HG03108 (cell line): ENCODE measurements at regions not wholly inside any gene's neighbourhood (a gene's known extent, or its start where the extent isn't known, plus 50 kb on each side); places are given as distances from the start of the nearest gene placed in this dataset.
"Not testable (repeated sequence)": the region's sequence is repeated elsewhere in the genome, so short reads cannot be mapped to it uniquely, and the experiment has no call there.

Experiments used
- ATAC-seq: cut with Tn5 transposase; IDR thresholded peaks from one replicate; pipeline ENCODE4 v1.9.1; 2021; ENCODE audit warnings: moderate library complexity; ENCODE audit not compliant: unreplicated experiment

- ATAC-seq = no peak
Measured at GRCh38 chr10:31123946-31124345, 92.3 kb upstream of the ZNF438 start.

DNA sequence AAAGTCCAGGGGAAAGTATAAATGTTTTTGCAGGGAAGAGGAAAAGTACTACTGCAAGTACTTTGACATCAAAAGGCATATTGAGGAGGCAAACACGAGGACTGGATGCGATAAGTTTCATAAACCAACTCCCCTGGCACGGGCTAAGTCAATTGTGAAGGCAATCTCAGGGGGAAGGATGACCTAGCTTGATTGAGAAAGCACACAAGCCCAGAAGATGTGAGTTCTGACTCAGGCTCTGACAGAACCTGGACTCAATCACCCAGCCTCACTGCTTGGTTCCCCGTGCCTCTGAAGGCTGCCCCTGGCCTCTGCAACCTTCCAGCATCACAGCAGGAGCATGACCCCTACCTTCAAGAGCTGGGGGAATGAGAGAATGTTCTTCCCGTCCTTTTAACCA, 93.2 kb upstream of the ZNF438 start:
- no peak for ATAC-seq

GRCh38 chr10:31125789-31126188, 94.1 kb upstream of the ZNF438 start:
- no peak for ATAC-seq

GRCh38 chr10:31126593-31126992, 94.9 kb upstream of the ZNF438 start:
- ATAC-seq = no peak

DNA sequence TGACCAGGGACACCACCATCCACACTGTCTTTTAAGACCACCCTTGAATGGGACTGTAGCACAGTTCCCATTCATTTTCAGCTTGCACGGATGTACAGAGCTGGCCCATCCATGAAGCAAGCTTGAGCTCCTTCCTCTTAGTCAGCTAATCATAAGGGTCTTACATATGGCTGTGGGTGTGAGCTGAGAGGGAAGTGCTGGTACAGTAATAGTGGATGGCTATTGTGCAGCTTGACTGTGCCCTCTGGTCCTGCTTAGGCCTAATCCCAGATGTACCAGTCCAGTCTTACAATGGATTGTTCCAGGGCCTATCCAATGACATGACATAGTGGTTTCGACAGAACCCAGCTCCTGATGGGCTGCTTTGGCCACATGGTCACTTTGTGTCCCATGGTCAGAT, 96.9 kb upstream of the ZNF438 start:
- ATAC-seq = no peak

- ATAC-seq = no peak
Measured at GRCh38 chr10:31129271-31129670, 97.6 kb upstream of the ZNF438 start.

GRCh38 chr10:31129880-31130405, 98.3 kb upstream of the ZNF438 start:
- no peak for ATAC-seq

DNA sequence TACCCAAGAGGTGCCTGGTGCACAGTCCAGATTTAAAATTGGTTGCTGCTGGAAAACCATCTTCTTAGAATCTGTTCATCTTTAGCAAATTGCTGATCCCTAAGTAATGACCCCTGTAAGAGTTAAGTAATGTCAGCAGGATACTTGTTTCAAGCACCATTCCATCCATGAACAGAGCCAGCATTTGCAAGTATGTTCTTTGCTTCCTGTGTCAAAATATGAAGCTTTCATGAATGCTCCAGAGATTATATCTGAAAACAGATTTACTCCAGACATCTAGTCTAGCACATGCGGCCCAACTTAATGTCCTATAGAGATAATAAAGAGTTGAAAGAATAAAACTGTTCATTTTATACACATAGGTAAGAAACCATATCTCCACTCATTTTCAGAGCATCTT, 98.7 kb upstream of the ZNF438 start:
- ATAC-seq = no peak

- ATAC-seq = no peak
Measured at GRCh38 chr10:31131251-31131650, 99.6 kb upstream of the ZNF438 start.

DNA sequence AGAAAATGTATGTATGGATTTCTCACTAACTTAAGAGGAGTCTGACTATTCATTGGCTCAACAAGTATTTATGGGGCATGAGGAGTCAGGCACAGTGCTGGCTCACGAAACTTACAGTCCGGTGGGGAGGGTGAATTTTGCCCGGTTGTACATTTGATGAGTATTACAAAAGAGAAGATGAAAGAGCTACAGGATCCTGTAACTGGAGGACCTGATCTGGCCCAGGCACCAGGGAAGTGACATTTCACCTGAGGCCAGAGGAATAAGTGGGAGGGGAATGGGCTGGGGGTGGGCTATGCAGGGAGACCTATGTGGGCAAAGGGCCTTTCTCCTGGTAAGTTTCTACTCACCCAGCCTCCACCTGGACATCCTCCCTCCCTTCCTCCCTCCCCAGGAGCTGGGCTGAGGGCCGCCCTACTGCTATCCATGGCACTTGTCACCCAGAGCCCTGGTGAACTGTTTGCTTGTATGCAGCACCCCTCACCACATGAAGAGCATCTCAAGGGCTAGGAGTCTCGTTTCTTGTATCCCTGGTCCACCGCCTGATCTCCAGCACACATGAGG, 101.1 kb upstream of the ZNF438 start:
- no peak for ATAC-seq

DNA sequence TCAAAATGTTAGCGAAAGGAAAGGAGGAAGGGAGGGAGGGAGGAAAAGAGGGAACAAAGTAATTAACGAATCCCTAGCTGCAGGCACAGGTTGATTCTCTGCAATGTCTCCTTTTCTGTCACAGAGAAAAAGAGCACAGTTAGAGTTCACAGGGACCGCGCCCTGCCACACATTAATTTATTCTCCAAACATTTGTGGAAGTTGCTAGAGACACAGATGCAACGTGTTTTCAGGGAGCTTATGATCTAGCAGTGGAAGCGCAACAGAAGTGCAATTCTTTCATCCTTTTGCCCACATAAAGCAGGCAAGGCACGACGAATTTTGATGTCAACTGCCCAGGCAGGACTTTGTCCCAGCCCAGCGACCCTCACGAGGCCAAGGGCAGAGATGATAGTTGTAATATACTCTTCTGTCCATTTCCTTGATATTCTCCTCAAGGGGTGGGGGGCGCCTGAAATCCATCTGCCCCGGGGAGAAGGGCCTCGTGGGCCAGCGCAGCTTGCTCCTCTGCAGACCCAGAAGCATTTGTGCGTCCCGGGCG, 101.7 kb upstream of the ZNF438 start:
- ATAC-seq = no peak

GRCh38 chr10:31133792-31134310, 102.2 kb upstream of the ZNF438 start:
- ATAC-seq = no peak

DNA sequence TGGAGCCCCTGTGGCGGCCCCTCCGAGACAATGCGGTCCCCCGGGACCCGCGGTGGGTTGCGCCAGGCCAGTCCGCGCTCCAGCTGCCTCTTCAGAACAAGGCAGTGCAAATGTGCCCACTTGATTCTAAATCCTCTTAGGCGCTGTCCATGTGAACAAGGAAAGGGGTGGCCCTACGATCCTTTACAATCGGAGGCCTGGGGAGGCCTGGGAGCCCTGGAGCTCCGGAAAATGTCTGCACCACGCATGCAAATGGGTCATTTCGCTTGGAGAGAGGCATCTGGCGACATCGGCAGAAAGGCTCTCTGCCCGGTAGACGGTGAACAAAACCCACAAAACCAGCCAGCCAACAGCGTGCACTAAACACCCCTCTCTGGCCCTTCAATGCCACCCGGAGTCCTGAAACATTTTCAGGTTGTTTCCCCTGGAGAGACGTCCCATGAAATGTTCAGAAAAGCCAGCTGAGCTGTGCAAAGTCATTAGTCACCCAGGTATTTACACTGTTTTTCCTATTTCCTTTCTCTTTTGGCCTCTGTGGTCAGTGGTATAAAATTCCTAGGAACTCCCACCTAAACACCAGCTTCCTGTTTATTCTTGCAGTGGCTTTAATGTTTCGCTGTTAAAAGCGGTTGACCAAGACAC, 102.8 kb upstream of the ZNF438 start:
- ATAC-seq = no peak

- no peak for ATAC-seq
Measured at GRCh38 chr10:31135171-31135570, 103.5 kb upstream of the ZNF438 start.

DNA sequence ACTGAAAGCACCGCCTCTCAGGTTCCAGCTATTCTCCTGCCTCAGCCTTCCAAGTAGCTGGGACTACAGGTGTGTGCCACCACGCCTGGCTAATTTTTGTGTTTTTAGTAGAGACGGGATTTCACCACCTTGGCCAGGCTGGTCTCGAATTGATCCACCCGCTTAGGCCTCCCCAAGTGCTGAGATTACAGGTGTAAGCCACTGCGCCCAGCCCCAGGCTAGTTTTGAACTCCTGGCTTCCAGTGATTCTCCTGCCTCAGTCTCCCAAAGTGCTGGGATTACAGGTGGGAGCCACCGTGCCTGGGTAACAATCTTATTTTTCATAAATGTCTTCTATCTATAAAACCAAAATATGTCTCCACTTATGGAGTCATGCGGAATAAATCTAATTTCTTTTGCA, 104.1 kb upstream of the ZNF438 start:
- not testable (repeated sequence) for ATAC-seq

GRCh38 chr10:31136386-31136785, 104.7 kb upstream of the ZNF438 start:
- no peak for ATAC-seq

DNA sequence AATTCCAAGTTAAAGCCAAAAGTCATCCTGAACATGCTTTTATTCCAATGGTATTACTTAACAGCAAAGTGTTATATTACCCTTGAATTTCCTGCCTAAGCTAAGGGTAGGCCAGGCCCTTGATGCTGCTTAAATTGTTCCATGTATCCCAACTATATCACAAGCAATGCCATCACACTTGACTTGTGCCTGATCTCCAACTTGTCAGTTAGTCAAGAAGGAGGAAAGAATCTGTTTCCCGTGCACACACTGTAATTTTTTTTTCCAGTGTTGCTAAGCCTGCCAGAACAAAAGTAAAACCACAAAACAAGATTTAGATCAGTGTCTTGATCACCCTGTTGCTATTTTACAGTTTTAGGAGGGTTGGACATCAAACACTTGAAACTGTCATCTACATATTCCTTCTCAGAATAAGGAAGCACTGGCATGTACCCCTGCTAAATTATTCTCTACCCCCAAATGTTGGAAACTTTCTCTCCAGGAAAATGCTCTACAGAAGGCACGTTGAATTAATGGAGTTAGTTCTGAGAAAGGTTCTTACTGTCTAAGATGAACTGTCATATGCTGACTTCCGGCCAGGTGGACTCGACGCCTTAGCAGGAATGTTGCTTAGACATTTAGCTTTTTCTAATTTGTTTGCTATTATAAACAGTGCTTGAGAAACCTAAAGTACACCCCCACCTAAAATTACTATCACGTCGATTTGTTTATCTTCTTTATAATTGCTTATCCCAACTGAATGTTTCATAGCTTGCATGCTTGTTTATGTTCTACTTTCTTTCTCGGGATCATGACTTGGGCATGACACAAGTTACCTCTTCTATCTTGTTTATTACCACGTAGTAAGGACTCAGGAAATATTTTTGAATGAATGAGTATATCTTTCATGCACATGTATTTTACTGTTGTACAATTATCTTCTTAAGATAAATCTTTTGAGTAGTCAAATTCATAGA, 105.5 kb upstream of the ZNF438 start:
- ATAC-seq = no peak

GRCh38 chr10:31138026-31138553, 106.4 kb upstream of the ZNF438 start:
- ATAC-seq = no peak

- no peak for ATAC-seq
Measured at GRCh38 chr10:31139497-31139896, 107.8 kb upstream of the ZNF438 start.

DNA sequence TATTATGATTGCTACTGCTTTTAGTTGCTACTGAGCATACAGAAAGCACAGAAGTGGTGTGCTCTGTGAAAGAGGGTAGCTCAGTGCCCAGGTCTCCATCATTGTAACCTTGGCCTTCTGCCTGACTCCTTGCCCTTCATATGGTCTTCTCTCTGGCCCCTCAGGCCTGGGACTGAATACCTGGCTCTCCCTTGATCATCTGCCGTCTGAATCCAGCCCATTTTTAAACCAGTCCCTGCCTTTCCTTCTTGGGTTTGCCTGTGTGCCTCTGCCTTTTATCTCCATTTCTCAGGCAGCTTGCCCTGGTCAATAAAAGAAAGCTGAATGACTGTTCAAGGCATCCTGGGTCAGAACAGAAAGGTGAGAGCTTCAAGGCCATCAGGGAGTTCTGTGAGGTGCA, 109.1 kb upstream of the ZNF438 start:
- ATAC-seq = no peak

GRCh38 chr10:31142026-31142425, 110.4 kb upstream of the ZNF438 start:
- no peak for ATAC-seq
